ENCODE measurements at regions not wholly inside any gene's neighbourhood (a gene's known extent, or its start where the extent isn't known, plus 50 kb on each side); places are given as distances from the start of the nearest gene placed in this dataset.

DNA sequence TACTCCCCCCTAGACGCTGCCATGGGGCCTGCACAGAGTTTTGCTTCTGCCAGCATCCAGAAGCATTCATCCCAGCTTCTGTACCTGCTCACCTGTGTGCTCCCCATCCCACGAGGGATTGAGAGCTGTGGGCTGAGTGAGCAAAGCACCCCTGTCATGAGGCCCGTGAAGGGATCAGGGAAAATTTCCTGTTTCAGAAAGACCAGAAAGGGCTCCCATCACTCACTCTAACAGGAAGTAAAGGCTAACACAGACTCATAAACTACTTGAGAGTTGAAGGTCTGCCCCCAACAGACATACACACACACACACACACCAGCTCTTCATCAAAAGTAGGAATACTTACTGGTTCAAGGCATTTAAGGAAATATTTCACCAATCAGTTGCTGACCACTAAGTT is 256.5 kb upstream of the NT5E start:
- no peak for FAIRE-seq
- ATAC-seq = no peak
- H3K4me3 ChIP-seq = no peak overlapping the region
- WGBS, 2 donors = 24 to 28% methylated on average over 3 of the region's 3 CpGs
- H3K27me3 ChIP-seq = no peaks in the 10 kb centered on the region
- intact Hi-C loops (cut with DNase I) = no loop called here
- H3K4me1 ChIP-seq = no peaks in the 10 kb centered on the region
- H3K27ac ChIP-seq = no peak overlapping the region
- H3K36me3 ChIP-seq = no peaks in the 10 kb centered on the region
- no peak for DNase-seq
- H3K9me3 ChIP-seq = no peaks in the 10 kb centered on the region
- TF ChIP-seq, protein P1, sequence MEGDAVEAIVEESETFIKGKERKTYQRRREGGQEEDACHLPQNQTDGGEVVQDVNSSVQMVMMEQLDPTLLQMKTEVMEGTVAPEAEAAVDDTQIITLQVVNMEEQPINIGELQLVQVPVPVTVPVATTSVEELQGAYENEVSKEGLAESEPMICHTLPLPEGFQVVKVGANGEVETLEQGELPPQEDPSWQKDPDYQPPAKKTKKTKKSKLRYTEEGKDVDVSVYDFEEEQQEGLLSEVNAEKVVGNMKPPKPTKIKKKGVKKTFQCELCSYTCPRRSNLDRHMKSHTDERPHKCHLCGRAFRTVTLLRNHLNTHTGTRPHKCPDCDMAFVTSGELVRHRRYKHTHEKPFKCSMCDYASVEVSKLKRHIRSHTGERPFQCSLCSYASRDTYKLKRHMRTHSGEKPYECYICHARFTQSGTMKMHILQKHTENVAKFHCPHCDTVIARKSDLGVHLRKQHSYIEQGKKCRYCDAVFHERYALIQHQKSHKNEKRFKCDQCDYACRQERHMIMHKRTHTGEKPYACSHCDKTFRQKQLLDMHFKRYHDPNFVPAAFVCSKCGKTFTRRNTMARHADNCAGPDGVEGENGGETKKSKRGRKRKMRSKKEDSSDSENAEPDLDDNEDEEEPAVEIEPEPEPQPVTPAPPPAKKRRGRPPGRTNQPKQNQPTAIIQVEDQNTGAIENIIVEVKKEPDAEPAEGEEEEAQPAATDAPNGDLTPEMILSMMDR (IDR thresholded peaks at IDR 0.05) = no peak

DNA sequence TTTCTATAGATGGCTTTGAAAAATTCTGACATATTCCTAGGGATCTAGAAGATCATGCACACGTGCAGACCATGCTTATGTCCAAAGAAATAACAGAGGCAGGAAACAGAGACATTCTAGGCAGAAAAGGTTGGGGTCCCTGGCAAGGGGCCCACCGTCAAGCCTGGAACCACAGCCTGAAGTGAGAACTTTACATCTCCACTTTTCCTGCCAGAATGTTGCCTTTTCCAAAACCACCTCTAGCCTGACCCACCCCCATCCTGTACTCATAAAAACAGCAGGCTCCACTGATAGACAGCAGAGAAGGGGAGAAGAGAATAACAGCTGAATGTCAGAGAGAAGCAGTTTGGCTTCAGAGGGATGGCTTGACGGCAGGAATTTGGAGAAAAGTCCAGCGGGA is 257.3 kb upstream of the NT5E start:
- Histone ChIP-seq H3K4me3 (no peak overlapping the region), H3K27me3 (no peaks in the 10 kb centered on the region), H3K27ac (no peak overlapping the region), H3K36me3 (no peaks in the 10 kb centered on the region), H3K9me3 (no peaks in the 10 kb centered on the region), H3K4me1 (no peaks in the 10 kb centered on the region)
- FAIRE-seq (no peak), DNase-seq (no peak), ATAC-seq (no peak)
- 53 to 69% methylated on average over 4 of the region's 4 CpGs for WGBS, 2 donors
- intact Hi-C loops (cut with DNase I) = no loop called here
- TF ChIP-seq, protein P1 (IDR thresholded peaks at IDR 0.05) = no peak

DNA sequence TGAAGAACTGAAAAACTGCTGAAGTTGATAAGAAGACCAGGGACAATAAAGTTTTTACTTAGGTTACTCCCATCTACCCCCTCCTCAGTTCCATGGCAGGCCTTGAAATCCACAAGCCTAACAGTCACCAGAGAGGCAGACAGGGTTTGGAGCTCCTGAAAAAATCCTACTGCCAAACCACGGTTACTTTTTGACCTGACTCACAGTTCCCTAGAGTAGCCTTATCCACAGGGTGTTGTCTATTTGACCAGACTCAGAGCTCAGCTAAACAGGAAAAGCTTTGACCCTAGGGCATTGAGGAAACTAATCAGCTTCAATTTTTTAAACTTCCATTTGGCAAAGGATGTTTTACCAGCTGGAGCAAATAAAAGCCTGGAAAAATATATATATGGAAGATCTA is 257.7 kb upstream of the NT5E start:
- Histone ChIP-seq H3K9me3 (no peaks in the 10 kb centered on the region), H3K4me1 (no peaks in the 10 kb centered on the region), H3K4me3 (no peak overlapping the region), H3K27ac (no peak overlapping the region), H3K27me3 (no peaks in the 10 kb centered on the region), H3K36me3 (no peaks in the 10 kb centered on the region)
- 47 to 55% methylated on average over 1 of the region's 1 CpG for WGBS, 2 donors
- DNase-seq = no peak
- FAIRE-seq = no peak
- intact Hi-C loops (cut with DNase I) = no loop called here
- TF ChIP-seq, protein P1 (IDR thresholded peaks at IDR 0.05) = no peak
- no peak for ATAC-seq

DNA sequence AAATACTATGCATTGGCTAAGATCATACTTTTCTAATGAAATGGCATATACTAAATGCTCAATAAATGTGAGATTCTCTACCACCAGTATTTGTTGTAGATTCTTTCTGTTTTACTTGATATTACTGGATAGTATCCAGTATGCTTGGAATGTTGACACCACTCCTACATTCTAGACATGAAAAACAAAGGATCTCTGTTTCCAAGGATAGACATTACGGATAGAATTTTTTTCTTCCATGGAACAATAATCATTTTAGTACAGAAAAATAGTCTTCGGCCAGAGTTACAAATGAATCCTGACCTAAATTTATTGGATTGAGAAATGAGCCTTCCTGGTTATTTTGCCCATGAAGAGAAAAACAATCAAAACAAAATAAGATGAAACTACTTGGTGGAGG is 258.2 kb upstream of the NT5E start:
- FAIRE-seq (no peak), DNase-seq (no peak), ATAC-seq (no peak)
- H3K4me3 ChIP-seq = no peak overlapping the region
- H3K36me3 ChIP-seq = no peaks in the 10 kb centered on the region
- no peaks in the 10 kb centered on the region for H3K9me3 ChIP-seq
- no peaks in the 10 kb centered on the region for H3K4me1 ChIP-seq
- no peaks in the 10 kb centered on the region for H3K27me3 ChIP-seq
- intact Hi-C loops (cut with DNase I) = no loop called here
- 44 to 61% methylated on average over 2 of the region's 2 CpGs for WGBS, 2 donors
- no peak overlapping the region for H3K27ac ChIP-seq
- TF ChIP-seq, protein P1 (IDR thresholded peaks at IDR 0.05) = no peak

DNA sequence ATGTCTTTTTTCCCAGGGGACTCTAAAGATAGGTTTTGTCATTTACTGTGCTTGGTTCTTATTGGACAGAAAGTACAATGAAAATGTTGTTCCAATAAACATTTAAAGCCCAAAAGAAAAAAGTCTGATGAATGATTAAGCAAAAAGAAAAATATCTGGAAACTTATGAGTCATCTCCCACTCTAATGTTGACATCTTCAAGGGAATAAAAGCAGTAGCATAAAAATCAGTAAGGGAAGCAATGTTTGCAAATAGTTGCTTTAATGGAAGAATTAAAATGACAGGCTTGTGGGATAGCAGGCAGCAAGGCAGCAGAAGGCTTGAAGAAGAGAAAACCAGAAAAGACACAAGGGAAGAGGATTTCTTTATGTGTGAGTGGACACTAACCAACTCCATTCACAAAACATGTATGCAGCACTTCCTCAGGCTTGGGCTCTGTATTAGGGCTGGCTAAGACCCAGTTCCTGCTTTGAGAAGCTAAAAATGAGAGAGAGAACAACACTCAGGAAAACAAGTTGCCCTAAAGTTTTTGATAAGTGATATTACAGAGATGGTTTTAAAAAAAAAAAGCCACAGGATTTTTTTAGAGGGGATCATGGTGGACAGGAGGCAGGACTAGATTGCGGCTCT is 263.2 kb upstream of the NT5E start:
- no peak for ATAC-seq
- WGBS, 2 donors = 67 to 81% methylated on average over 1 of the region's 1 CpG
- FAIRE-seq = no peak
- TF ChIP-seq, protein P1 (IDR thresholded peaks at IDR 0.05) = no peak
- Histone ChIP-seq H3K27ac (no peak overlapping the region), H3K4me3 (no peak overlapping the region), H3K36me3 (no peaks in the 10 kb centered on the region), H3K4me1 (no peaks in the 10 kb centered on the region), H3K9me3 (no peaks in the 10 kb centered on the region), H3K27me3 (no peaks in the 10 kb centered on the region)
- no peak for DNase-seq
- intact Hi-C loops (cut with DNase I) = no loop called here
